Activated CD8-positive, alpha-beta T cell treated with anti-CD3 and anti-CD28 coated beads for 36 hours (primary cell): ENCODE measurements at regions not wholly inside any gene's neighbourhood (a gene's known extent, or its start where the extent isn't known, plus 50 kb on each side); places are given as distances from the start of the nearest gene placed in this dataset.

Experiments used
- ATAC-seq: fragments of 200-7000 bp; cut with Tn5 transposase; one replicate; pipeline ENCODE4 v1.10.0; 2021; ENCODE audit warnings: mild to moderate bottlenecking, moderate library complexity
- CTCF ChIA-PET: fragments of 350-600 bp; sonication (Branson Sonifier 250); formaldehyde crosslinking; loops from one replicate; lab custom pipeline; 2021; ENCODE audit warnings: antibody characterized with exemption; lab: Charles Lee
- POLR2A ChIA-PET: fragments of 350-600 bp; sonication (Branson Sonifier 250); formaldehyde crosslinking; loops from one replicate; lab custom pipeline; 2021; ENCODE audit warnings: antibody characterized with exemption; lab: Charles Lee
- DNase-seq: peaks from one replicate; pipeline ENCODE4 v3.0.0-alpha.2; 2020
- H3K27ac Mint-ChIP-seq: one replicate; pipeline ENCODE4 v1.8.0; 2021; ENCODE audit warnings: mild to moderate bottlenecking, mixed read lengths
- H3K27me3 Mint-ChIP-seq: one replicate; pipeline ENCODE4 v1.8.0; 2021; ENCODE audit warnings: mixed read lengths
- H3K36me3 Mint-ChIP-seq: one replicate; pipeline ENCODE4 v1.8.0; 2021; ENCODE audit warnings: low read depth, mixed read lengths
- H3K4me1 Mint-ChIP-seq: one replicate; pipeline ENCODE4 v1.8.0; 2021; ENCODE audit warnings: low read depth, mixed read lengths
- H3K4me3 Mint-ChIP-seq: one replicate; pipeline ENCODE4 v1.8.0; 2021; ENCODE audit warnings: mild to moderate bottlenecking, moderate library complexity, mixed read lengths
- H3K9me3 Mint-ChIP-seq: one replicate; pipeline ENCODE4 v1.8.0; 2021; ENCODE audit warnings: mixed read lengths
- CTCF ChIP-seq: fragments of 200-600 bp; IDR thresholded peaks from one replicate; pipeline ENCODE4 v1.8.0; 2022; ENCODE audit warnings: antibody characterized with exemption, mild to moderate bottlenecking
- intact Hi-C: fragments of 100-400 bp; cut with micrococcal nuclease; formaldehyde crosslinking; loops from one replicate; pipeline ENCODE4 v1.10.0; 2022

GRCh38 chr1:41994195-41994894 lies 75.6 kb upstream of the HIVEP3 start:
- CTCF ChIA-PET, result no interaction called here
- TF ChIP-seq CTCF, result no peak
- Mint-ChIP-seq H3K36me3 (peaks cover 10% of the 10 kb centered on the region), H3K27ac (no peak overlapping the region), H3K27me3 (no peaks in the 10 kb centered on the region), H3K4me1 (peaks cover 16% of the 10 kb centered on the region), H3K9me3 (peaks cover 12% of the 10 kb centered on the region), H3K4me3 (no peak overlapping the region)
- POLR2A ChIA-PET, result no interaction called here
- no peak for ATAC-seq
- intact Hi-C loops, result no loop called here
- peak; percentile 26 for DNase-seq

GRCh38 chr1:41983451-41983850 lies 64.7 kb upstream of the HIVEP3 start:
- H3K36me3 Mint-ChIP-seq, result no peaks in the 10 kb centered on the region
- CTCF ChIA-PET, result no interaction called here
- no peak overlapping the region for H3K27ac Mint-ChIP-seq
- ATAC-seq (no peak), DNase-seq (no peak)
- no peak for TF ChIP-seq CTCF
- no peaks in the 10 kb centered on the region for H3K9me3 Mint-ChIP-seq
- POLR2A ChIA-PET, result interaction anchor here (0.6 kb wide), 1 partner anchor 84 kb away, joined by 3 read pairs; no protein-coding TSS in a partner anchor
- intact Hi-C loops, result no loop called here
- H3K4me1 Mint-ChIP-seq, result peaks cover 21% of the 10 kb centered on the region
- H3K27me3 Mint-ChIP-seq, result no peaks in the 10 kb centered on the region
- no peak overlapping the region for H3K4me3 Mint-ChIP-seq

- ChIA-PET POLR2A (no interaction called here), CTCF (interaction anchor here (1.8 kb wide), 1 partner anchor 24 kb away, joined by 5 read pairs; no protein-coding TSS in a partner anchor)
- Mint-ChIP-seq H3K36me3 (no peaks in the 10 kb centered on the region), H3K4me3 (no peak overlapping the region), H3K4me1 (peaks cover 21% of the 10 kb centered on the region), H3K27me3 (no peaks in the 10 kb centered on the region), H3K27ac (no peak overlapping the region), H3K9me3 (no peaks in the 10 kb centered on the region)
- intact Hi-C loops, result no loop called here
- ATAC-seq (no peak), DNase-seq (no peak)
- no peak for TF ChIP-seq CTCF
Observed at GRCh38 chr1:41981796-41982195, 63.1 kb upstream of the HIVEP3 start.

- POLR2A ChIA-PET, result no interaction called here
- CTCF ChIA-PET, result interaction anchor here (1.4 to 1.8 kb wide), 2 partner anchors 15 to 23 kb away, joined by 4 to 5 read pairs; no protein-coding TSS in a partner anchor
- intact Hi-C loops, result no loop called here
- H3K4me3 Mint-ChIP-seq, result no peak overlapping the region
- DNase-seq (peak; percentile 45), ATAC-seq (peak; percentile 91)
- no peak overlapping the region for H3K27ac Mint-ChIP-seq
- no peaks in the 10 kb centered on the region for H3K36me3 Mint-ChIP-seq
- no peaks in the 10 kb centered on the region for H3K9me3 Mint-ChIP-seq
- no peak for TF ChIP-seq CTCF
- peaks cover 21% of the 10 kb centered on the region for H3K4me1 Mint-ChIP-seq
- no peaks in the 10 kb centered on the region for H3K27me3 Mint-ChIP-seq
Observed at GRCh38 chr1:41980827-41981653, 62.3 kb upstream of the HIVEP3 start.

GRCh38 chr1:41978986-41979385 lies 60.3 kb upstream of the HIVEP3 start:
- CTCF ChIA-PET, result no interaction called here
- Mint-ChIP-seq H3K4me1 (peaks cover 21% of the 10 kb centered on the region), H3K4me3 (no peak overlapping the region), H3K27ac (no peak overlapping the region), H3K9me3 (no peaks in the 10 kb centered on the region), H3K27me3 (no peaks in the 10 kb centered on the region), H3K36me3 (no peaks in the 10 kb centered on the region)
- DNase-seq (no peak), ATAC-seq (no peak)
- POLR2A ChIA-PET, result no interaction called here
- no peak for TF ChIP-seq CTCF
- intact Hi-C loops, result no loop called here
